A549 (cell line): ENCODE measurements at regions not wholly inside any gene's neighbourhood (a gene's known extent, or its start where the extent isn't known, plus 50 kb on each side); places are given as distances from the start of the nearest gene placed in this dataset.
A peak's percentile ranks its signal among the peaks of the same experiment; 100 is the strongest.

Experiments
- ATAC-seq, 2 experiments: fragments of 200-7000 bp in 1 of 2; fragments of >200 bp in 1 of 2; cut with Nextera tagmentation in 1 of 2; cut with Tn5 transposase in 1 of 2; 3 replicates each; pipeline versions ENCODE4 v1.8.0 to v1.9.1; 2018 to 2020; ENCODE audit warnings: mild to moderate bottlenecking in 1 of 2, moderate library complexity in 1 of 2
- CTCF ChIA-PET: fragments of 300-600 bp; sonication (Branson Sonifier 250); formaldehyde crosslinking; extraction: SDS; loops from one replicate; lab custom pipeline; 2021; ENCODE audit warnings: antibody characterized with exemption, inconsistent platforms; lab: Yijun Ruan, JAX
- POLR2A ChIA-PET: fragments of 350-600 bp; formaldehyde crosslinking; extraction: SDS; loops from one replicate; lab custom pipeline; 2021; ENCODE audit warnings: antibody characterized with exemption, inconsistent platforms; lab: Yijun Ruan, JAX
- DNase-seq, 2 experiments: peaks; one replicate each; pipeline versions ENCODE4 v3.0.0 to v3.0.0-alpha.2; 2011 to 2016; ENCODE audit warnings: low read depth in 1 of 2, low spot score in 1 of 2
- FAIRE-seq: peaks from 2 replicates; lab custom pipeline; 2011; peaks lifted over from hg19 to GRCh38; lab: Jason Lieb, UNC
- H3K27ac ChIP-seq, 2 experiments: fragments of >200 bp; sonication (Bioruptor Twin); formaldehyde crosslinking; 3 replicates each; pipeline ENCODE4 v1.5.1; 2016 to 2017
- H3K4me1 ChIP-seq: fragments of >200 bp; sonication (Bioruptor Twin); formaldehyde crosslinking; 3 replicates; pipeline ENCODE4 v1.6.1; 2016
- H3K4me2 ChIP-seq: fragments of >200 bp; sonication (Bioruptor Twin); formaldehyde crosslinking; 3 replicates; pipeline ENCODE4 v1.6.1; 2016
- H3K4me3 ChIP-seq: fragments of >200 bp; sonication (Bioruptor Twin); formaldehyde crosslinking; 3 replicates; pipeline ENCODE4 v1.5.1; 2016
- H3K9me3 ChIP-seq: fragments of >200 bp; sonication (Bioruptor Twin); formaldehyde crosslinking; 3 replicates; pipeline ENCODE4 v1.6.1; 2016
- CBX8 ChIP-seq: fragments of 200-600 bp; sonication (generic); IDR thresholded peaks from 2 replicates; pipeline ENCODE4 v1.6.1; 2016
- EHF ChIP-seq: fragments of 250-450 bp; sonication (Bioruptor Pico); IDR thresholded peaks from 2 replicates; pipeline ENCODE4 v1.5.0; 2020; ENCODE audit warnings: mild to moderate bottlenecking
- FOSB ChIP-seq: fragments of 250-450 bp; sonication (Bioruptor Pico); IDR thresholded peaks from 2 replicates; pipeline ENCODE4 v1.5.0; 2020; ENCODE audit warnings: mild to moderate bottlenecking, moderate library complexity
- GATA3 ChIP-seq: IDR thresholded peaks from 2 replicates; pipeline ENCODE4 v1.6.1; 2012; ENCODE audit warnings: borderline replicate concordance
- JUN ChIP-seq, 2 experiments: fragments of >200 bp; sonication (Bioruptor Twin); formaldehyde crosslinking; IDR thresholded peaks; 2 replicates in 1 of 2; 3 replicates in 1 of 2; pipeline ENCODE4 v1.6.1; 2016 to 2017
- MAFK ChIP-seq: fragments of 450-650 bp; IDR thresholded peaks from 2 replicates; pipeline ENCODE4 v1.6.1; 2014; ENCODE audit not compliant: partially characterized antibody
- MYC ChIP-seq: IDR thresholded peaks from 2 replicates; pipeline ENCODE4 v1.6.1; 2012; ENCODE audit warnings: mild to moderate bottlenecking, inconsistent platforms, low read length, improper control_type of control experiment, borderline replicate concordance
- NPAS2 ChIP-seq: fragments of 250-450 bp; sonication (Bioruptor Pico); IDR thresholded peaks from 2 replicates; pipeline ENCODE4 v1.8.0; 2022; ENCODE audit warnings: mild to moderate bottlenecking, moderate library complexity, borderline replicate concordance
- RARB ChIP-seq: fragments of 250-450 bp; sonication (Bioruptor Pico); IDR thresholded peaks from 2 replicates; pipeline ENCODE4 v1.8.0; 2021; ENCODE audit warnings: mild to moderate bottlenecking, moderate library complexity
- SREBF2 ChIP-seq: fragments of 450-650 bp; IDR thresholded peaks from 2 replicates; pipeline ENCODE4 v1.6.1; 2014; ENCODE audit warnings: mild to moderate bottlenecking, moderate library complexity
- ZC3H11A ChIP-seq: fragments of 450-650 bp; IDR thresholded peaks from 2 replicates; pipeline ENCODE4 v1.6.1; 2014; ENCODE audit warnings: antibody characterized with exemption, mild to moderate bottlenecking
- ZNF302 ChIP-seq: fragments of 250-450 bp; sonication (Bioruptor Pico); IDR thresholded peaks from 2 replicates; pipeline ENCODE4 v1.9.0; 2021; ENCODE audit warnings: inconsistent platforms, mild to moderate bottlenecking, moderate library complexity
- WGBS: methylation state at CpG from one replicate; pipeline ENCODE4 v1.1.6; 2017; ENCODE audit errors: missing lambda C conversion rate; 5-methylcytosine and 5-hydroxymethylcytosine counted together
- TF ChIP-seq, protein P1 (sequence below): IDR thresholded peaks from 2 replicates; pipeline ENCODE4 v1.6.1; 2012; ENCODE audit warnings: low read depth, borderline replicate concordance
- TF ChIP-seq, protein P2 (sequence below): fragments of 150-350 bp; IDR thresholded peaks from 2 replicates; pipeline ENCODE4 v1.6.1; 2014; ENCODE audit warnings: low read depth, mild to moderate bottlenecking, low read length
- TF ChIP-seq, protein P3 (sequence below): fragments of 250-450 bp; sonication (Bioruptor Pico); IDR thresholded peaks from 2 replicates; pipeline ENCODE4 v1.5.0; 2021; ENCODE audit warnings: mild to moderate bottlenecking, moderate library complexity, borderline replicate concordance
- TF ChIP-seq, protein P4 (sequence below): IDR thresholded peaks from 2 replicates; pipeline ENCODE4 v1.6.1; 2012
- TF ChIP-seq, protein P5 (sequence below): fragments of 200-600 bp; sonication (generic); IDR thresholded peaks from 2 replicates; pipeline ENCODE4 v1.6.1; 2016; ENCODE audit warnings: antibody characterized with exemption, mild to moderate bottlenecking, moderate library complexity

DNA sequence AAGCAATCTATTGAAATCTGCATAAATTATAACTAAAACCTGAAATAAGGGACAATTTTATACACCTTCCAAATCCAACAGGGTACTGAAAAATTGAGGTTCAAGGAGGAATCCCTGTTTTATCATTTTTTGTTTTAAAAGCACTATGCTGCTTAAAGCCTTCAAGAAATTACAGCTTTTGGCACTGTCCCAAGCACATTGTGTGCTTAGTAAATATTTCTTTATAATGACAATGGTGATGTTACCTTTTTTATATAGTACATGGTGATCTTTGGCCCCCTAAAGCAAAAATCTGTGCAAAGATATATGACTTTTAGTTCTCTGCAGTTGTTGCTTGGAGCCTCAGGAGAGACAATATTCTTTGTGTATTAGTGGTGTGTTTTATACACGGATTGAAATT is 71.6 kb upstream of the EFEMP1 start:
- DNase-seq = no peak
- 37% methylated on average over 1 of the region's 1 CpG for WGBS
- Histone ChIP-seq H3K4me2 (peak overlapping the region; percentile 23; the same call in 1 of the 3 replicates), H3K9me3 (no peaks in the 10 kb centered on the region), H3K27ac (peak overlapping the region; percentile 42 to 57; a peak in 3 of 6 replicates), H3K4me1 (peaks cover 40% of the 10 kb centered on the region), H3K4me3 (no peak overlapping the region)
- no peak for FAIRE-seq
- ATAC-seq = no peak
- POLR2A ChIA-PET = no interaction called here
- CTCF ChIA-PET = interaction anchor here (3.9 kb wide), 1 partner anchor 33 kb away, joined by 13 read pairs; no protein-coding TSS in a partner anchor
- no peak for TF ChIP-seq MAFK
- TF ChIP-seq EHF = no peak
- TF ChIP-seq, protein P1, sequence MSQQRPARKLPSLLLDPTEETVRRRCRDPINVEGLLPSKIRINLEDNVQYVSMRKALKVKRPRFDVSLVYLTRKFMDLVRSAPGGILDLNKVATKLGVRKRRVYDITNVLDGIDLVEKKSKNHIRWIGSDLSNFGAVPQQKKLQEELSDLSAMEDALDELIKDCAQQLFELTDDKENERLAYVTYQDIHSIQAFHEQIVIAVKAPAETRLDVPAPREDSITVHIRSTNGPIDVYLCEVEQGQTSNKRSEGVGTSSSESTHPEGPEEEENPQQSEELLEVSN = no peak
- no peak for TF ChIP-seq SREBF2

DNA sequence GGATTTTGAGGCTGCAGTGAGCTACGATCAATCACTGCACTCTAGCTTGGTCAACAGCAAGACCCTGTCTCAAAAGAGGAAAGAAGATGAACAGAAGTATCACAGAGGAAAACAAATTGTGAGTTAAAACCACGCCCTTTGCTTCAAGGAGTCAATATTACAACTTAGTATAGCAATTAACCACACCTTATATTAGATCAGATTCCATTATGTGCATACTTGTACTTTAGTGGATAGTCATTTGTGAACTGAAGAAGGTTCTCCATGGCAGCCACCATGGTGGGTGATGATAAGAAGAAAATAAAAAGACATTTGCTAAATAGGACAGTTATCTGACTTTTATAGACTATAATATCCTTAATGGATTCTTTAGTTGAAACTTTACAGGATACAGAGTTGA is 72.3 kb upstream of the EFEMP1 start:
- ATAC-seq = no peak
- Histone ChIP-seq H3K4me1 (peaks cover 40% of the 10 kb centered on the region), H3K9me3 (no peaks in the 10 kb centered on the region), H3K27ac (peak overlapping the region; percentile 42 to 43; a peak in 3 of 6 replicates), H3K4me3 (no peak overlapping the region), H3K4me2 (peak overlapping the region; percentile 23; the same call in 1 of the 3 replicates)
- CTCF ChIA-PET = interaction anchor here (1.6 to 2.6 kb wide), 3 partner anchors 9 to 277 kb away, joined by 3 to 12 read pairs (median 6); no protein-coding TSS in a partner anchor
- WGBS = 63% methylated on average over 2 of the region's 2 CpGs
- no peak for DNase-seq
- POLR2A ChIA-PET = no interaction called here
- no peak for TF ChIP-seq FOSB (CRISPR knock-in tag)
- TF ChIP-seq, protein P2, sequence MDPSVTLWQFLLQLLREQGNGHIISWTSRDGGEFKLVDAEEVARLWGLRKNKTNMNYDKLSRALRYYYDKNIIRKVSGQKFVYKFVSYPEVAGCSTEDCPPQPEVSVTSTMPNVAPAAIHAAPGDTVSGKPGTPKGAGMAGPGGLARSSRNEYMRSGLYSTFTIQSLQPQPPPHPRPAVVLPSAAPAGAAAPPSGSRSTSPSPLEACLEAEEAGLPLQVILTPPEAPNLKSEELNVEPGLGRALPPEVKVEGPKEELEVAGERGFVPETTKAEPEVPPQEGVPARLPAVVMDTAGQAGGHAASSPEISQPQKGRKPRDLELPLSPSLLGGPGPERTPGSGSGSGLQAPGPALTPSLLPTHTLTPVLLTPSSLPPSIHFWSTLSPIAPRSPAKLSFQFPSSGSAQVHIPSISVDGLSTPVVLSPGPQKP = no peak
- no peak for TF ChIP-seq GATA3
- TF ChIP-seq RARB = no peak
- TF ChIP-seq ZC3H11A = no peak
- TF ChIP-seq, protein P3, sequence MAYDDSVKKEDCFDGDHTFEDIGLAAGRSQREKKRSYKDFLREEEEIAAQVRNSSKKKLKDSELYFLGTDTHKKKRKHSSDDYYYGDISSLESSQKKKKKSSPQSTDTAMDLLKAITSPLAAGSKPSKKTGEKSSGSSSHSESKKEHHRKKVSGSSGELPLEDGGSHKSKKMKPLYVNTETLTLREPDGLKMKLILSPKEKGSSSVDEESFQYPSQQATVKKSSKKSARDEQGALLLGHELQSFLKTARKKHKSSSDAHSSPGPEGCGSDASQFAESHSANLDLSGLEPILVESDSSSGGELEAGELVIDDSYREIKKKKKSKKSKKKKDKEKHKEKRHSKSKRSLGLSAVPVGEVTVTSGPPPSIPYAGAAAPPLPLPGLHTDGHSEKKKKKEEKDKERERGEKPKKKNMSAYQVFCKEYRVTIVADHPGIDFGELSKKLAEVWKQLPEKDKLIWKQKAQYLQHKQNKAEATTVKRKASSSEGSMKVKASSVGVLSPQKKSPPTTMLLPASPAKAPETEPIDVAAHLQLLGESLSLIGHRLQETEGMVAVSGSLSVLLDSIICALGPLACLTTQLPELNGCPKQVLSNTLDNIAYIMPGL = no peak
- TF ChIP-seq, protein P4, sequence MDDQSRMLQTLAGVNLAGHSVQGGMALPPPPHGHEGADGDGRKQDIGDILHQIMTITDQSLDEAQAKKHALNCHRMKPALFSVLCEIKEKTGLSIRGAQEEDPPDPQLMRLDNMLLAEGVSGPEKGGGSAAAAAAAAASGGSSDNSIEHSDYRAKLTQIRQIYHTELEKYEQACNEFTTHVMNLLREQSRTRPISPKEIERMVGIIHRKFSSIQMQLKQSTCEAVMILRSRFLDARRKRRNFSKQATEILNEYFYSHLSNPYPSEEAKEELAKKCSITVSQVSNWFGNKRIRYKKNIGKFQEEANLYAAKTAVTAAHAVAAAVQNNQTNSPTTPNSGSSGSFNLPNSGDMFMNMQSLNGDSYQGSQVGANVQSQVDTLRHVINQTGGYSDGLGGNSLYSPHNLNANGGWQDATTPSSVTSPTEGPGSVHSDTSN = no peak
- no peak for TF ChIP-seq NPAS2 (CRISPR knock-in tag)
- no peak for TF ChIP-seq MYC
- TF ChIP-seq, protein P5, sequence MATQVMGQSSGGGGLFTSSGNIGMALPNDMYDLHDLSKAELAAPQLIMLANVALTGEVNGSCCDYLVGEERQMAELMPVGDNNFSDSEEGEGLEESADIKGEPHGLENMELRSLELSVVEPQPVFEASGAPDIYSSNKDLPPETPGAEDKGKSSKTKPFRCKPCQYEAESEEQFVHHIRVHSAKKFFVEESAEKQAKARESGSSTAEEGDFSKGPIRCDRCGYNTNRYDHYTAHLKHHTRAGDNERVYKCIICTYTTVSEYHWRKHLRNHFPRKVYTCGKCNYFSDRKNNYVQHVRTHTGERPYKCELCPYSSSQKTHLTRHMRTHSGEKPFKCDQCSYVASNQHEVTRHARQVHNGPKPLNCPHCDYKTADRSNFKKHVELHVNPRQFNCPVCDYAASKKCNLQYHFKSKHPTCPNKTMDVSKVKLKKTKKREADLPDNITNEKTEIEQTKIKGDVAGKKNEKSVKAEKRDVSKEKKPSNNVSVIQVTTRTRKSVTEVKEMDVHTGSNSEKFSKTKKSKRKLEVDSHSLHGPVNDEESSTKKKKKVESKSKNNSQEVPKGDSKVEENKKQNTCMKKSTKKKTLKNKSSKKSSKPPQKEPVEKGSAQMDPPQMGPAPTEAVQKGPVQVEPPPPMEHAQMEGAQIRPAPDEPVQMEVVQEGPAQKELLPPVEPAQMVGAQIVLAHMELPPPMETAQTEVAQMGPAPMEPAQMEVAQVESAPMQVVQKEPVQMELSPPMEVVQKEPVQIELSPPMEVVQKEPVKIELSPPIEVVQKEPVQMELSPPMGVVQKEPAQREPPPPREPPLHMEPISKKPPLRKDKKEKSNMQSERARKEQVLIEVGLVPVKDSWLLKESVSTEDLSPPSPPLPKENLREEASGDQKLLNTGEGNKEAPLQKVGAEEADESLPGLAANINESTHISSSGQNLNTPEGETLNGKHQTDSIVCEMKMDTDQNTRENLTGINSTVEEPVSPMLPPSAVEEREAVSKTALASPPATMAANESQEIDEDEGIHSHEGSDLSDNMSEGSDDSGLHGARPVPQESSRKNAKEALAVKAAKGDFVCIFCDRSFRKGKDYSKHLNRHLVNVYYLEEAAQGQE = no peak
- TF ChIP-seq MAFK = no peak
- TF ChIP-seq, all 56 proteins: peak for 0
- FAIRE-seq = no peak

DNA sequence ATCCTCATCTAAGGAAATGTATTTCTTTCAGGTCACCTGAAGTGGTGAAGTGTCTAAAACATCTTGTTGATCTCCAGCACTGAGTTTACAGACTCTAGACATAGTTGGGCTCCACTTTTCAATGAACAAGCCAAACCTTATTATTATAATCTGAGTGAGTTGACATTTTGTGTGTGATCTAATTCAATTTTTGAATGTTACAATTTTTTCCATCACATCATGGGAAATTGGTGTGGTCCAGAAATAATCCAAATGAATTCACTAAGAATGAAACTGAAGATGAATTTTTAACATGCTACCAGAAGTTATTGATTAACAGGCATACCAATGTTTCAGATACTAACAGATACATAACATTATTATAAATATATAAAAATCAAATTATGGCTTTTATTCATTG is 75.6 kb upstream of the EFEMP1 start:
- Histone ChIP-seq H3K4me3 (no peak overlapping the region), H3K27ac (no peak overlapping the region), H3K9me3 (no peaks in the 10 kb centered on the region), H3K4me1 (peaks cover 20% of the 10 kb centered on the region), H3K4me2 (no peak overlapping the region)
- ChIA-PET CTCF (no interaction called here), POLR2A (interaction anchor here (1.0 kb wide), 1 partner anchor 22 kb away, joined by 3 read pairs; no protein-coding TSS in a partner anchor)
- FAIRE-seq (no peak), DNase-seq (no peak), ATAC-seq (no peak)
- TF ChIP-seq ZNF302 (CRISPR knock-in tag) (no peak), CBX8 (no peak), SREBF2 (no peak), JUN (IDR thresholded peaks at IDR 0.05) (no peak)
- TF ChIP-seq, protein P3 = no peak
